Fibroblast of lung (primary cell): ENCODE measurements at regions not wholly inside any gene's neighbourhood (a gene's known extent, or its start where the extent isn't known, plus 50 kb on each side); places are given as distances from the start of the nearest gene placed in this dataset.

ENCODE experiments used
- DNase-seq, 2 donors: peaks; one replicate each; pipeline versions ENCODE4 v3.0.0 to v3.0.0-alpha.2; 2010; ENCODE audit warnings: low read depth in 2 of 2
- H2AFZ ChIP-seq: 2 replicates; pipeline ENCODE4 v1.5.1; 2012; ENCODE audit warnings: low read length, control low read depth, inconsistent platforms
- H3K27ac ChIP-seq: 2 replicates; pipeline ENCODE4 v1.5.1; 2011; ENCODE audit warnings: low read length, control low read depth; ENCODE audit not compliant: insufficient read depth
- H3K27me3 ChIP-seq: 2 replicates; pipeline ENCODE4 v1.5.1; 2011; ENCODE audit warnings: mild to moderate bottlenecking, low read length; ENCODE audit not compliant: control insufficient read depth, insufficient read depth
- H3K36me3 ChIP-seq: 2 replicates; pipeline ENCODE4 v1.5.1; 2011; ENCODE audit warnings: low read length; ENCODE audit not compliant: control insufficient read depth, insufficient read depth
- H3K4me1 ChIP-seq: 2 replicates; pipeline ENCODE4 v1.5.1; 2011; ENCODE audit warnings: low read length; ENCODE audit not compliant: control insufficient read depth, insufficient read depth; ENCODE audit errors: extremely low read depth
- H3K4me2 ChIP-seq: 2 replicates; pipeline ENCODE4 v1.5.1; 2011; ENCODE audit warnings: low read length, control low read depth; ENCODE audit not compliant: insufficient read depth; ENCODE audit errors: extremely low read depth
- H3K4me3 ChIP-seq, 4 experiments: fragments of 200-600 bp in 1 of 4; sonication (generic) in 1 of 4; replicated peaks in 1 of 4; 2 replicates each; pipeline ENCODE4 v1.5.1; 2011 to 2016; ENCODE audit warnings: low read length in 4 of 4, low read depth in 3 of 4, mild to moderate bottlenecking in 3 of 4, control low read depth in 2 of 4, inconsistent platforms in 1 of 4, mixed read lengths in 1 of 4; ENCODE audit not compliant: insufficient read depth in 1 of 4; ENCODE audit errors: control extremely low read depth in 1 of 4
- H3K79me2 ChIP-seq: 2 replicates; pipeline ENCODE4 v1.5.1; 2012; ENCODE audit warnings: mild to moderate bottlenecking, low read length, inconsistent platforms; ENCODE audit not compliant: control insufficient read depth, insufficient read depth
- H3K9ac ChIP-seq: 2 replicates; pipeline ENCODE4 v1.5.1; 2011; ENCODE audit warnings: mild to moderate bottlenecking, low read length, control low read depth; ENCODE audit not compliant: insufficient read depth
- H3K9me3 ChIP-seq: 2 replicates; pipeline ENCODE4 v1.5.1; 2012; ENCODE audit warnings: low read depth, low read length; ENCODE audit not compliant: control insufficient read depth, insufficient read depth
- H4K20me1 ChIP-seq: 2 replicates; pipeline ENCODE4 v1.5.1; 2011; ENCODE audit warnings: low read length; ENCODE audit not compliant: control insufficient read depth, insufficient read depth; ENCODE audit errors: extremely low read depth
- CTCF ChIP-seq, 2 donors: IDR thresholded peaks in 1 of 2; conservative IDR thresholded peaks in 1 of 2; 1 replicate in 1 of 2; 2 replicates in 1 of 2; pipeline ENCODE4 v1.5.1; 2011 to 2012; ENCODE audit warnings: low read length in 2 of 2, control low read depth in 1 of 2, inconsistent platforms in 1 of 2, low read depth in 1 of 2, mild to moderate bottlenecking in 1 of 2
- EZH2 ChIP-seq: IDR thresholded peaks from 2 replicates; pipeline ENCODE4 v1.5.1; 2012; ENCODE audit warnings: low read length, control low read depth, mild to moderate bottlenecking; ENCODE audit errors: missing control alignments

- Histone ChIP-seq H4K20me1 (no peaks in the 10 kb centered on the region), H3K4me3 (no peak overlapping the region), H3K36me3 (no peaks in the 10 kb centered on the region), H3K27ac (no peak overlapping the region), H3K4me2 (no peak overlapping the region), H3K4me1 (peaks cover 6% of the 10 kb centered on the region), H3K27me3 (no peaks in the 10 kb centered on the region), H3K9me3 (no peaks in the 10 kb centered on the region), H3K9ac (no peak overlapping the region), H2AFZ (no peak overlapping the region), H3K79me2 (no peaks in the 10 kb centered on the region)
- peak; percentile 41 to 87 for DNase-seq
- no peak for TF ChIP-seq CTCF (conservative IDR thresholded peaks at IDR 0.05 in 1 of 2, IDR thresholded peaks at IDR 0.05 in 1 of 2; ENCODE audit: low read depth in 1 of 2, low read length in 2 of 2)
- no peak for TF ChIP-seq EZH2
Observed at GRCh38 chr2:160736148-160737028, 242.8 kb upstream of the RBMS1 start.

GRCh38 chr2:160737247-160737646, 243.6 kb upstream of the RBMS1 start:
- no peaks in the 10 kb centered on the region for H3K79me2 ChIP-seq
- H4K20me1 ChIP-seq = no peaks in the 10 kb centered on the region
- H3K4me2 ChIP-seq = no peak overlapping the region
- no peaks in the 10 kb centered on the region for H3K36me3 ChIP-seq
- no peak overlapping the region for H2AFZ ChIP-seq
- peaks cover 6% of the 10 kb centered on the region for H3K4me1 ChIP-seq
- H3K27me3 ChIP-seq = no peaks in the 10 kb centered on the region
- H3K4me3 ChIP-seq = no peak overlapping the region
- TF ChIP-seq EZH2 (no peak), CTCF (conservative IDR thresholded peaks at IDR 0.05 in 1 of 2, IDR thresholded peaks at IDR 0.05 in 1 of 2; ENCODE audit: low read depth in 1 of 2, low read length in 2 of 2) (no peak)
- no peak for DNase-seq
- H3K27ac ChIP-seq = no peak overlapping the region
- H3K9ac ChIP-seq = no peak overlapping the region
- no peaks in the 10 kb centered on the region for H3K9me3 ChIP-seq

- H3K79me2 ChIP-seq = no peaks in the 10 kb centered on the region
- H3K4me2 ChIP-seq = no peak overlapping the region
Observed at GRCh38 chr2:160741271-160741670, 247.7 kb upstream of the RBMS1 start.

More at GRCh38 chr2:160741271-160741670, 247.7 kb upstream of the RBMS1 start:
- Histone ChIP-seq H3K27ac (no peak overlapping the region), H3K4me3 (no peak overlapping the region), H3K9me3 (no peaks in the 10 kb centered on the region), H3K36me3 (no peaks in the 10 kb centered on the region), H3K9ac (no peak overlapping the region), H2AFZ (no peak overlapping the region), H4K20me1 (no peaks in the 10 kb centered on the region), H3K27me3 (no peaks in the 10 kb centered on the region), H3K4me1 (peaks cover 3% of the 10 kb centered on the region)
- TF ChIP-seq EZH2 (no peak), CTCF (conservative IDR thresholded peaks at IDR 0.05 in 1 of 2, IDR thresholded peaks at IDR 0.05 in 1 of 2; ENCODE audit: low read depth in 1 of 2, low read length in 2 of 2) (no peak)
- DNase-seq = no peak
